K562 (cell line): ENCODE measurements at regions not wholly inside any gene's neighbourhood (a gene's known extent, or its start where the extent isn't known, plus 50 kb on each side); places are given as distances from the start of the nearest gene placed in this dataset.

Experiments
- BHLHE40 ChIP-seq: IDR thresholded peaks from 2 replicates; pipeline ENCODE4 v1.6.1; 2011; ENCODE audit warnings: low read length, improper control_type of control experiment
- HCFC1 ChIP-seq: IDR thresholded peaks from 2 replicates; pipeline ENCODE4 v1.6.1; 2012; ENCODE audit warnings: low read depth, low read length, improper control_type of control experiment
- KLF1 ChIP-seq: fragments of 450-650 bp; IDR thresholded peaks from 2 replicates; pipeline ENCODE4 v1.6.1; 2016; ENCODE audit warnings: missing genetic modification characterization, missing compliant biosample characterization
- MAFF ChIP-seq: IDR thresholded peaks from 2 replicates; pipeline ENCODE4 v1.6.1; 2012; ENCODE audit warnings: low read length, improper control_type of control experiment
- NCOA4 ChIP-seq: fragments of 450-650 bp; IDR thresholded peaks from 2 replicates; pipeline ENCODE4 v1.6.1; 2018; ENCODE audit warnings: mild to moderate bottlenecking; ENCODE audit not compliant: partially characterized antibody
- RAD21 ChIP-seq, 2 experiments: fragments of 250-450 bp in 1 of 2; fragments of 450-650 bp in 1 of 2; sonication (Bioruptor Pico) in 1 of 2; formaldehyde crosslinking in 1 of 2; IDR thresholded peaks in 1 of 2; conservative IDR thresholded peaks in 1 of 2; 2 replicates each; pipeline versions ENCODE4 v1.4.0 to v1.8.0; 2020 to 2022; ENCODE audit warnings: mild to moderate bottlenecking in 2 of 2, moderate library complexity in 1 of 2
- TCF7L2 ChIP-seq: fragments of 150-350 bp; IDR thresholded peaks from 2 replicates; pipeline ENCODE4 v1.6.1; 2016; ENCODE audit warnings: low read depth, mild to moderate bottlenecking, low read length, moderate library complexity
- TF ChIP-seq, protein P1 (sequence below): fragments of 250-450 bp; sonication (Bioruptor Pico); IDR thresholded peaks from 2 replicates; pipeline ENCODE4 v1.8.0; 2021; ENCODE audit warnings: mild to moderate bottlenecking, moderate library complexity
- TF ChIP-seq, protein P2 (sequence below): sonication (generic); formaldehyde crosslinking; IDR thresholded peaks from 2 replicates; pipeline ENCODE4 v1.8.1; 2023; ENCODE audit warnings: mild to moderate bottlenecking, missing genetic modification reagents
- TF ChIP-seq, protein P3 (sequence below): sonication (generic); formaldehyde crosslinking; IDR thresholded peaks from 2 replicates; pipeline ENCODE4 v1.4.0; 2020; ENCODE audit warnings: mild to moderate bottlenecking, missing genetic modification reagents

DNA sequence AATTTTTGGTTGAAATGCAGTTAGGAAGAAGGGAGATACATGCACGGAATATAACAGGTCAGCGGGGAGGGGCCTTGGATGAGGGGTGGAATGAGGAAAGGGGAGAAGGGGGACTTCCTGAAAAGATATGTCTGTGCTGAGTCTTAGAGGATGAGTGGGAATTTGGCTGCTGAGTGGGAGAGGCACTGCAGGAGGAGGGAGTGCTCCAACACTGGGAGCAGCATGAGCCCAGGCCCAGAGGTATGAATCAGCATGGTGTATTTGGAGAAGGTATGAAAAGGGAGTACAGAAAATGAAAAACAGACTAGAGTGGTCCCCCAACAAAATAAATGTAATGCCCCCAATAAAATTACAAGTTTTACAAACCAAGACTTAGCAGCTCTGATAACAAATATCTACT lies 394.4 kb downstream of the IPO8 start:
- TF ChIP-seq HCFC1 (no peak), RAD21 (CRISPR knock-in tag; conservative IDR thresholded peaks at IDR 0.05 in 1 of 2, IDR thresholded peaks at IDR 0.05 in 1 of 2) (no peak), MAFF (no peak), TCF7L2 (no peak), KLF1 (tag) (no peak), NCOA4 (no peak), BHLHE40 (no peak)
- TF ChIP-seq, protein P1, sequence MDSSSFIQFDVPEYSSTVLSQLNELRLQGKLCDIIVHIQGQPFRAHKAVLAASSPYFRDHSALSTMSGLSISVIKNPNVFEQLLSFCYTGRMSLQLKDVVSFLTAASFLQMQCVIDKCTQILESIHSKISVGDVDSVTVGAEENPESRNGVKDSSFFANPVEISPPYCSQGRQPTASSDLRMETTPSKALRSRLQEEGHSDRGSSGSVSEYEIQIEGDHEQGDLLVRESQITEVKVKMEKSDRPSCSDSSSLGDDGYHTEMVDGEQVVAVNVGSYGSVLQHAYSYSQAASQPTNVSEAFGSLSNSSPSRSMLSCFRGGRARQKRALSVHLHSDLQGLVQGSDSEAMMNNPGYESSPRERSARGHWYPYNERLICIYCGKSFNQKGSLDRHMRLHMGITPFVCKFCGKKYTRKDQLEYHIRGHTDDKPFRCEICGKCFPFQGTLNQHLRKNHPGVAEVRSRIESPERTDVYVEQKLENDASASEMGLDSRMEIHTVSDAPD: no peak
- TF ChIP-seq, protein P2, sequence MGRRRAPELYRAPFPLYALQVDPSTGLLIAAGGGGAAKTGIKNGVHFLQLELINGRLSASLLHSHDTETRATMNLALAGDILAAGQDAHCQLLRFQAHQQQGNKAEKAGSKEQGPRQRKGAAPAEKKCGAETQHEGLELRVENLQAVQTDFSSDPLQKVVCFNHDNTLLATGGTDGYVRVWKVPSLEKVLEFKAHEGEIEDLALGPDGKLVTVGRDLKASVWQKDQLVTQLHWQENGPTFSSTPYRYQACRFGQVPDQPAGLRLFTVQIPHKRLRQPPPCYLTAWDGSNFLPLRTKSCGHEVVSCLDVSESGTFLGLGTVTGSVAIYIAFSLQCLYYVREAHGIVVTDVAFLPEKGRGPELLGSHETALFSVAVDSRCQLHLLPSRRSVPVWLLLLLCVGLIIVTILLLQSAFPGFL: no peak
- TF ChIP-seq, protein P3, sequence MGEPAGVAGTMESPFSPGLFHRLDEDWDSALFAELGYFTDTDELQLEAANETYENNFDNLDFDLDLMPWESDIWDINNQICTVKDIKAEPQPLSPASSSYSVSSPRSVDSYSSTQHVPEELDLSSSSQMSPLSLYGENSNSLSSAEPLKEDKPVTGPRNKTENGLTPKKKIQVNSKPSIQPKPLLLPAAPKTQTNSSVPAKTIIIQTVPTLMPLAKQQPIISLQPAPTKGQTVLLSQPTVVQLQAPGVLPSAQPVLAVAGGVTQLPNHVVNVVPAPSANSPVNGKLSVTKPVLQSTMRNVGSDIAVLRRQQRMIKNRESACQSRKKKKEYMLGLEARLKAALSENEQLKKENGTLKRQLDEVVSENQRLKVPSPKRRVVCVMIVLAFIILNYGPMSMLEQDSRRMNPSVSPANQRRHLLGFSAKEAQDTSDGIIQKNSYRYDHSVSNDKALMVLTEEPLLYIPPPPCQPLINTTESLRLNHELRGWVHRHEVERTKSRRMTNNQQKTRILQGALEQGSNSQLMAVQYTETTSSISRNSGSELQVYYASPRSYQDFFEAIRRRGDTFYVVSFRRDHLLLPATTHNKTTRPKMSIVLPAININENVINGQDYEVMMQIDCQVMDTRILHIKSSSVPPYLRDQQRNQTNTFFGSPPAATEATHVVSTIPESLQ: no peak
